ENCODE measurements at regions not wholly inside any gene's neighbourhood (a gene's known extent, or its start where the extent isn't known, plus 50 kb on each side); places are given as distances from the start of the nearest gene placed in this dataset.

GRCh38 chr15:54841701-54842305, 354.9 kb downstream of the RSL24D1 start:
- no peak for ATAC-seq (ENCODE audit: insufficient number of reproducible peaks, low FRiP score, low read depth)
- Histone ChIP-seq H3K9me3 (no peaks in the 10 kb centered on the region), H3K27me3 (replicated peaks; ENCODE audit: insufficient read depth) (no peaks in the 10 kb centered on the region), H3K4me3 (no peak overlapping the region), H3K36me3 (no peaks in the 10 kb centered on the region), H3K4me1 (ENCODE audit: control insufficient read depth in 1 of 2, low read depth in 2 of 2) (no peaks in the 10 kb centered on the region), H3K27ac (no peak overlapping the region)
- no peak for TF ChIP-seq CTCF (IDR thresholded peaks at IDR 0.05)
- no peak for DNase-seq (ENCODE audit: low spot score)

- DNase-seq (ENCODE audit: low spot score) (no peak), ATAC-seq (ENCODE audit: insufficient number of reproducible peaks, low FRiP score, low read depth) (no peak)
- H3K9me3 ChIP-seq = no peaks in the 10 kb centered on the region
- no peak for TF ChIP-seq CTCF (IDR thresholded peaks at IDR 0.05)
- no peak overlapping the region for H3K4me3 ChIP-seq
- H3K27me3 ChIP-seq (replicated peaks; ENCODE audit: insufficient read depth) = no peaks in the 10 kb centered on the region
- no peak overlapping the region for H3K27ac ChIP-seq
- H3K36me3 ChIP-seq = no peaks in the 10 kb centered on the region
- no peaks in the 10 kb centered on the region for H3K4me1 ChIP-seq (ENCODE audit: control insufficient read depth in 1 of 2, low read depth in 2 of 2)
Observed at GRCh38 chr15:54840621-54841398, 355.9 kb downstream of the RSL24D1 start.

- DNase-seq (ENCODE audit: low spot score) = no peak
- Histone ChIP-seq H3K27ac (no peak overlapping the region), H3K36me3 (no peaks in the 10 kb centered on the region), H3K27me3 (replicated peaks; ENCODE audit: insufficient read depth) (no peaks in the 10 kb centered on the region), H3K4me1 (ENCODE audit: control insufficient read depth in 1 of 2, low read depth in 2 of 2) (no peaks in the 10 kb centered on the region), H3K4me3 (no peak overlapping the region), H3K9me3 (no peaks in the 10 kb centered on the region)
- no peak for TF ChIP-seq CTCF (IDR thresholded peaks at IDR 0.05)
- ATAC-seq (ENCODE audit: insufficient number of reproducible peaks, low FRiP score, low read depth) = no peak
Observed at GRCh38 chr15:54839379-54839778, 357.4 kb downstream of the RSL24D1 start.

GRCh38 chr15:54836052-54836795, 360.5 kb downstream of the RSL24D1 start:
- no peak for ATAC-seq (ENCODE audit: insufficient number of reproducible peaks, low FRiP score, low read depth)
- Histone ChIP-seq H3K4me3 (no peak overlapping the region), H3K4me1 (ENCODE audit: control insufficient read depth in 1 of 2, low read depth in 2 of 2) (no peaks in the 10 kb centered on the region), H3K27me3 (replicated peaks; ENCODE audit: insufficient read depth) (no peaks in the 10 kb centered on the region), H3K36me3 (no peaks in the 10 kb centered on the region), H3K9me3 (no peaks in the 10 kb centered on the region), H3K27ac (no peak overlapping the region)
- TF ChIP-seq CTCF (IDR thresholded peaks at IDR 0.05) = no peak
- no peak for DNase-seq (ENCODE audit: low spot score)

GRCh38 chr15:54829821-54830220, 366.9 kb downstream of the RSL24D1 start:
- H3K4me1 ChIP-seq (ENCODE audit: control insufficient read depth in 1 of 2, low read depth in 2 of 2) = peaks cover 7 to 16% of the 10 kb centered on the region in 2 donors
- H3K27me3 ChIP-seq (replicated peaks; ENCODE audit: insufficient read depth) = no peaks in the 10 kb centered on the region
- H3K4me3 ChIP-seq = no peak overlapping the region
- H3K27ac ChIP-seq = no peak overlapping the region
- no peak for DNase-seq (ENCODE audit: low spot score)
- H3K9me3 ChIP-seq = no peaks in the 10 kb centered on the region
- ATAC-seq (ENCODE audit: insufficient number of reproducible peaks, low FRiP score, low read depth) = no peak
- no peaks in the 10 kb centered on the region for H3K36me3 ChIP-seq
- TF ChIP-seq CTCF (IDR thresholded peaks at IDR 0.05) = no peak

Measured in thoracic aorta (tissue), 2 donors.